HG02759 (cell line): ENCODE measurements at regions not wholly inside any gene's neighbourhood (a gene's known extent, or its start where the extent isn't known, plus 50 kb on each side); places are given as distances from the start of the nearest gene placed in this dataset.

Source experiments
- ATAC-seq: cut with Tn5 transposase; IDR thresholded peaks from one replicate; pipeline ENCODE4 v1.9.1; 2021; ENCODE audit warnings: mild to moderate bottlenecking, moderate library complexity; ENCODE audit not compliant: unreplicated experiment

DNA sequence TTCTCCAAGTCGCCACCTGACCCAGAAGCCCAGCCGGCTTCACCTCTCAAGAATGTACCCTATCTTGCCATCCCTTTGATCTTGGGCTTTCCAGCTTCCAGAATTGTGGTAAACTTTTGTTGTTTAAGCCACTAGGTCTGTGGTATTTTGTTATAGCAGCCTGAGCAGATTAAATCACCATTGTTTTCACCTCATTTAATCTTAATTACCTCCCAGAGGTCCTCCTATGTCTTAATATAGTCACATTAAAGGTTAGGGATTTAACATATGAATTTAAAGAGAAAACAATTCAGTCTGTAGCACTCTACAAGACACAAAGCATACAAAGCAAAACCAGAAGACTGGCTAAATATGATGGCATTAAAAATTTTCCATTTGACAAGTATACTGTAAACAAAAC lies 123.4 kb upstream of the CADM2 start:
- no peak for ATAC-seq

DNA sequence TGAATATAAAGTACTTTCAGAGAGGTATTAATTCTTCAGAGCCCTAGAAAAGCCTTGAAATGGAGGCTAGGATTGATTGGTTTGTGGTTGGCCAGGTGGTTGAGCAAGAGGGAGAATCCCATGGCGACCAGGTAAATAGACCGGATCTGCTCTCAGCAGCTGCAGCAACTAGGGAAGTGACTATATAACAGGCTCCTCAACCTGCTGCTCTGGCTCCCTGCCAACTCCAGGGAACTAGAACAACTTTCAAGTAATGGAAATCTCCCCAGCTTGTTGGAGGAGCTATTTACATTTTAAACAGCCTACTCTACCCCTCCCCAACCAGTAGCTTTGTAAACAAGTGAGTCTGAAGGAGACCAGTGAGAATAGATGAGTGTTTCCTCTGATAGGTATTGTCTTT lies 121.8 kb upstream of the CADM2 start:
- no peak for ATAC-seq

DNA sequence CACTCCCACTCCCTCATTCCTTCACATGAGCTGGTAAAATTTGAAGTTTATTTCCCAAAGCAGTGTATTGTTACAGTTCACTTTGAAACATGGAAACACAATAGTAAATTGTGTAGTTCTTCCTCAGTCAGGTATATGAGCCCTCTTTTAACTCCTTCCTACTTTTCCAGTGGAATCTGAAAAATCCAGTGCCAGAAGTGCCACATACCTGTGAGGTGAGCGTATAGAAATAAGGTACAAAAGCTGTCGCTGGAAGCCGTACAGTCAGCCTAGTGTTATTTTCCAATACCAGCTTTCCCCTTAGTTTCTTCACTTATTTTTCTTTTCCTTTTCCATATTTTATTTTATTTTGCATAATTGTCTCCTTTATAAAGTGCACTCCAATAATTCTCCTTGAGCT lies 81.7 kb upstream of the CADM2 start:
- no peak for ATAC-seq

DNA sequence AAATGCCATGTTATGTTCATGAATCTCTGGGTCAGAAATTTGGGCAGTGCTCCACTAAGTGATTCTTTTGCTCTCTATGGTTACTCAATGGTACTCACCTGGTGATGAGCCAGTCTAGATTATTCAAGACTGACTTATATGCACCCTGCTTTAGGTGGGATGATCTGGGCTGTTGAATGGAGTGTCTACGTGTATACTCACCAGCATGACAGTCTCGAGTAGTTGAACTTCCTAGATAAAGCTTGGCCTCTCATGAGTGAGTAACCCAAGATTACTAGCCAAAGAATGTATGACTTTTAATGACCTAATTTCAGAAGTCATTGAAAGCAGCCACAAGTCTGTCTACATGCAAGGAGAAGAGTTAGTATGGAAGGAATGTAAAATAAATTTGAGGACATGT lies 77.5 kb upstream of the CADM2 start:
- ATAC-seq = no peak

DNA sequence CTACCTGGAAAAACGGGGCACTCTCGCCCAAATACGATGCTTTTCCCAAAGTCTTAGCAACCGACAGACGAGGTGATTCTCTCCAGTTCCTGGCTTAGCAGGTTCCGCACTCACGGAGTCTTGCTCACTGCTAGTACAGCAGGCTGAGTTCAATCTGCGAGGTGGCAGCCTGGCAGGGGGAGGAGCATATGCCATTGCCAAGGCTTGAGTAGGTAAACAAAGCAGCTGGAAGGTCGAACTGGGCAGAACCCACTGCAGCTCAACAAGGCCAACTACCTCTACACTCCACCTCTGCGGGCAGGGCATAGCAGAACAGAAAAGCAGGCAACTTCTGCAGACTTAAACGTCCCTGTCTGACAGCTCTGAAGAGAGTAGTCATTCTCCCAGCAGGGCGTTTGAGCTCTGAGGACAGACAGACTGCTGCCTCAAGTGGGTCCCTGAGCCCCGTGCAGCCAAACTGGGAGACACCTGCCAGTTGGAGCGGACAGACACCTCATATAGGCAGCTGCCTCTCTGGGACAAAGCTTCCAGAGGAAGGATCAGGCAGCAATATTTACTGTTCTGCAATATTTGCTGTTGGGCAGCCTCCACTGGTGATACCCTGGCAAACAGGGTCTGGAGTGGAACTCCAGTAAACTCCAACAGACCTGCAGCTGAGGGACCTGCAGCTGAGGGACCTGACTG lies 73.4 kb upstream of the CADM2 start:
- no peak for ATAC-seq

DNA sequence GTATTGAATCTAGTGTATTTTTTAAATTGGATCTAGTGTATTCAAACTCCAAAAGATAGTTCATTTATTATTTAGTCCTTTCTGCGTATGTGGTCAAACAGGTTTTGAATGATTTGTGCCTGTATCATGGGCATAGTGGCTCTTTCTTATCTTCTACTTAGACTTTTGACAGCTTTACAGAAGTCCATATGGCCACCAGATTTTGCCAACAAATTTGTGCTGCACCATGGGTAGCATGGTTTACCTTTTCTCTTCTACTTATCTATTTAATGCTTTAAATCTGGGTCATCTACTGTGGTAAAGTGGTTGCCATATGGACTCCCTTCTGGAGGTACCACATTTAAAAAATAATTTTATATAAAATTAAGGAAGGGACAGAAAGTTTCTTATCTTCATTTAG lies 66.9 kb upstream of the CADM2 start:
- no peak for ATAC-seq

DNA sequence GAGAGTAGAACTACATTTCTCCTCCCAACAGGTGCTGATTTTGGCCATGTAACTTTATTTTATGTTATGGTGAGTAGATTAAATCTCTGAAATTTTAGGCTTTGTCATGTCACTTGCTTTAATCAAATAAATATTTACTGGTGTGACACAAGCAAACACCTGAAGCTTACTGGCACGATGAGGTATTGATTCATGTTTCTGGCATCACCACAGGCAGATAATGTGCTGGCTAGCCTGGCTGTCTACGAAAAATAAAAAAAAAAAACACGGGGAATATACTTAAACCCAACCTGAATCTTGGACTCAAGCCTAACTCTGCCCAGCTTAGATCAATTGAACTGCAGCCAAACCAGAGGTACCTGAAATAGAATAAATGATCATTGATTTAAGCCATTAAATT lies 65.6 kb upstream of the CADM2 start:
- no peak for ATAC-seq

DNA sequence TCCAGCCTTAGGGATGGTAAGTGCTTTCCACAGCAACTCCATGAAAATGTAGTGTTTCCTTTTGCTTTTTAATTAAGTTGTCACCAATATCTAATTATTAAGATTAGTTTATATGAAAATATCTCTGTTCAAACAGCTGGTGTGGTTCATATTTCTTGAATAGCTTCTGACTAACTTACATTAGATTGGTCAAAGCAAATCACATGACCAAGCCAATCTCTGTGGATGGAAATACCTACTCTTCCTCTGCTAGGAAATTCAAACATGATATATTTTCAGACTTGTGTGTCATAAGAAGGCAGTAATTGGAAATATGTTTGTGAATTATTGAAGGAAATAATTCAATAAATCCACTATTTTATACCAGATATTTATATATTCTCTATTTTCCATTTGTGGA lies 54.6 kb upstream of the CADM2 start:
- no peak for ATAC-seq

DNA sequence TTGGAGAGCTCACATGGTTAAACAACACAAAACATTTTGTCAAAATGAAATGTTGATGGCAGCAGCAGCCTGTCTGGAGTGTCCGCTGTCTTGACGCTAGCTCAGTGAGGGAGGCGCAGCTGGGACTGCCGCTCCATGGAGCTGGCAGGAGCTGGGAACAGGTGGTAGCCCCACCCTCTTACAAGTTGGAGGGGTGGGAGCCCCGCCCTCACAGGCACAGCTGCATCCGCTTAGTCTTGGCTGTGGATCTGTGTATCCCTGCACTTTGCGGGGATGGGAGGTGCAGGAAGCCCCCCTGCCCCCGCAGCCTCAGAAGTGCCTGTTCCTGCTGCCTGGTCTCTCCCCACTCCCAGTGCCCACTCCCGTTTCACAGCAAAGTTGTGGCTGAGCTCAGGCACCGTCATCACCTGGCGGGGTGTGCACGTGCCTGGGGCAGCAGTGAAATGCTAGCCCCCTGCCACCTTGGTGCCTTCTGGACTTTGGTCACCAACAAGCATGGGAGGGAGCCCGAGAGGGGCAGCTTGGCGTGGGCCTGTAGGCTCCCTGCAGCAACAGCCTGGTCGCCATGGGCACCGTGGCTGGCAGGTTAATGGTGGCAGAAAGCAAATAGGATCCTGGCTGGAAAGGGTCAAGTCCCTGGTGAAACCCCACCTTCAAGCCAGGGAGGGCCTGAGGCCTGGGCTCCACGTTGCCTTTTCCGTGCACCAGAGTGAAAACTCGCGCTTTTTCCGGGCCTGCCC lies 53.8 kb upstream of the CADM2 start:
- ATAC-seq = no peak

DNA sequence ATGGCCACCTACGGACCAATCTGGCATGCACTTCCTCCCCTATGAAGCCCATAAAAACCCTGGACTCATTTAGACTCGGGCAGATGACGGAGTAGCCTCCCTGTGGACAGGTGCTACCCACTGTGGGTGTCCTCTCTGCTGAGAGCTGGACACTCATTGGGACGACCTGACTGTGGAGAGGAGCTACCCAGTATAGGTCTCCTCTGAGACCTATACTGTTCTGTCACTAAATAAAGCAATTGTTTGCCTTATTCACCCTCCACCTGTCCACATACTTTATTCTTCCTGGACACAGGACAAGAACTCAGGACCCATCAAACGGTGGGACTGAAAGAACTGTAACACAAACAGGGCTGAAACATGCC lies 53.3 kb upstream of the CADM2 start:
- ATAC-seq = no peak

DNA sequence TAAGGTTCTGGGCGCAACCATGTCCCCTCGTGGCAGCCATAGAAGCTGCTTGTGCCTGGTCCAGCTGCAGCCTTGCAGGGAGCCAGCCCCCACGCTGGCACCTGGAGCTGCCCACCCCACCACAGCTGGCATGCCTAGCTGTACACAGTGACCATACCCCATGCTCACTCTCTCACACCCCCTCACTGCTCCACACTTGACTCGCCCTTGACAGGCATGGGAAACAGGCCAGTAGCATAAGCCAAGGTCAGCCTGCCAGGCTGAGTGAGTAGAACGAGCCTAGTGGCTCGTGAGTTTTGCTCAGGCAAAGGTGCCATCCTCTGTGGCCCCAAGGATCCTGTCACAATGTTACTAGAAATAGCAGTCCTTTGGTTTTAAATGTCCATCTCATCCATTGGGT lies 52.7 kb upstream of the CADM2 start:
- no peak for ATAC-seq
